ENCODE measurements at regions not wholly inside any gene's neighbourhood (a gene's known extent, or its start where the extent isn't known, plus 50 kb on each side); places are given as distances from the start of the nearest gene placed in this dataset.

- Mint-ChIP-seq H3K9me3 (ENCODE audit: low read depth) (no peaks in the 10 kb centered on the region), H3K27ac (ENCODE audit: unreplicated experiment) (no peak overlapping the region), H3K36me3 (ENCODE audit: low read depth) (peaks cover 3% of the 10 kb centered on the region), H3K27me3 (ENCODE audit: low read depth) (peaks cover 6% of the 10 kb centered on the region), H3K4me1 (ENCODE audit: low read depth) (peaks cover 7% of the 10 kb centered on the region), H3K4me3 (ENCODE audit: unreplicated experiment) (no peak overlapping the region)
- DNase-seq (ENCODE audit: low spot score) = no peak
- TF ChIP-seq CTCF (IDR thresholded peaks at IDR 0.05) = no peak
Observed at GRCh38 chr15:62578960-62579359, 413.9 kb upstream of the C2CD4B start.

GRCh38 chr15:62579842-62580241, 414.8 kb upstream of the C2CD4B start:
- Mint-ChIP-seq H3K27me3 (ENCODE audit: low read depth) (peaks cover 6% of the 10 kb centered on the region), H3K36me3 (ENCODE audit: low read depth) (peaks cover 3% of the 10 kb centered on the region), H3K4me1 (ENCODE audit: low read depth) (peaks cover 3% of the 10 kb centered on the region), H3K4me3 (ENCODE audit: unreplicated experiment) (no peak overlapping the region), H3K27ac (ENCODE audit: unreplicated experiment) (no peak overlapping the region), H3K9me3 (ENCODE audit: low read depth) (no peaks in the 10 kb centered on the region)
- TF ChIP-seq CTCF (IDR thresholded peaks at IDR 0.05) = no peak
- DNase-seq (ENCODE audit: low spot score) = no peak

- H3K27ac Mint-ChIP-seq (ENCODE audit: unreplicated experiment) = no peak overlapping the region
- peaks cover 6% of the 10 kb centered on the region for H3K27me3 Mint-ChIP-seq (ENCODE audit: low read depth)
- no peaks in the 10 kb centered on the region for H3K9me3 Mint-ChIP-seq (ENCODE audit: low read depth)
- H3K4me3 Mint-ChIP-seq (ENCODE audit: unreplicated experiment) = no peak overlapping the region
- TF ChIP-seq CTCF (IDR thresholded peaks at IDR 0.05) = no peak
- H3K36me3 Mint-ChIP-seq (ENCODE audit: low read depth) = peaks cover 3% of the 10 kb centered on the region
- DNase-seq (ENCODE audit: low spot score) = no peak
- no peaks in the 10 kb centered on the region for H3K4me1 Mint-ChIP-seq (ENCODE audit: low read depth)
Observed at GRCh38 chr15:62582580-62582979, 417.5 kb upstream of the C2CD4B start.

GRCh38 chr15:62584301-62585235, 419.5 kb upstream of the C2CD4B start:
- peaks cover 3% of the 10 kb centered on the region for H3K36me3 Mint-ChIP-seq (ENCODE audit: low read depth)
- H3K4me3 Mint-ChIP-seq (ENCODE audit: unreplicated experiment) = no peak overlapping the region
- no peaks in the 10 kb centered on the region for H3K9me3 Mint-ChIP-seq (ENCODE audit: low read depth)
- no peak overlapping the region for H3K27ac Mint-ChIP-seq (ENCODE audit: unreplicated experiment)
- no peak for DNase-seq (ENCODE audit: low spot score)
- no peak for TF ChIP-seq CTCF (IDR thresholded peaks at IDR 0.05)
- peaks cover 4% of the 10 kb centered on the region for H3K27me3 Mint-ChIP-seq (ENCODE audit: low read depth)
- H3K4me1 Mint-ChIP-seq (ENCODE audit: low read depth) = peaks cover 9% of the 10 kb centered on the region

- no peaks in the 10 kb centered on the region for H3K36me3 Mint-ChIP-seq (ENCODE audit: low read depth)
- peak overlapping the region; percentile 24 for H3K27ac Mint-ChIP-seq (ENCODE audit: unreplicated experiment)
- TF ChIP-seq CTCF (IDR thresholded peaks at IDR 0.05) = peak; percentile 71
- H3K4me3 Mint-ChIP-seq (ENCODE audit: unreplicated experiment) = no peak overlapping the region
- peaks cover 39% of the 10 kb centered on the region for H3K4me1 Mint-ChIP-seq (ENCODE audit: low read depth)
- no peak for DNase-seq (ENCODE audit: low spot score)
- no peaks in the 10 kb centered on the region for H3K27me3 Mint-ChIP-seq (ENCODE audit: low read depth)
- no peaks in the 10 kb centered on the region for H3K9me3 Mint-ChIP-seq (ENCODE audit: low read depth)
Observed at GRCh38 chr15:62588938-62589670, 424.0 kb upstream of the C2CD4B start.

Data from chondrocyte (in vitro differentiated cells).